Fibroblast of skin of right biceps (primary cell): ENCODE measurements at regions not wholly inside any gene's neighbourhood (a gene's known extent, or its start where the extent isn't known, plus 50 kb on each side); places are given as distances from the start of the nearest gene placed in this dataset.
A peak's percentile ranks its signal among the peaks of the same experiment; 100 is the strongest.

ENCODE experiments used
- DNase-seq: peaks from one replicate; pipeline ENCODE4 v3.0.0-alpha.2; 2013

DNA sequence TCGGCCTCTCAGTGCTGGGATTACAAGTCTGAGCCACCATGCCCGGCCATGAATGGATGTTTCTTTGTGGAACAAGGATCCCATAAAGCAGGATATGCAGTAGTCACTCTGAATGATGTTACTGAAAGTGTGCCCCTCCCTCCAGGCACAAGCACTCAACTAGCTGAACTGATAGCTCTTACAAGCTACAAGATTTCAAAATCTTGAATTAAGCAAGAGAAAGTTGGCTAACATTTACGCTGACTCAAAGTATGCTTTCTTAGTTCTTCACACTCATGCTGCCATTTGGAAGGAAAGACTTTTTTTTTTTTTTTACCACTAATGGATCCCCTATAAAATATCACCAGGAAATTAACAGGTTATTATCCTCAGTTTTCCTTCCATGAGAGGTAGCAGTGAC lies 549.0 kb upstream of the PKDCC start:
- no peak for DNase-seq

GRCh38 chr2:41500895-41501294 lies 546.9 kb upstream of the PKDCC start:
- DNase-seq = no peak

- DNase-seq = no peak
Observed at GRCh38 chr2:41502752-41503151, 545.1 kb upstream of the PKDCC start.

- no peak for DNase-seq
Observed at GRCh38 chr2:41504532-41504931, 543.3 kb upstream of the PKDCC start.

GRCh38 chr2:41510108-41510507 lies 537.7 kb upstream of the PKDCC start:
- DNase-seq = no peak

GRCh38 chr2:41521211-41521610 lies 526.6 kb upstream of the PKDCC start:
- no peak for DNase-seq

GRCh38 chr2:41527525-41528323 lies 520.1 kb upstream of the PKDCC start:
- DNase-seq = no peak

GRCh38 chr2:41535575-41535974 lies 512.2 kb upstream of the PKDCC start:
- no peak for DNase-seq

- DNase-seq = no peak
Observed at GRCh38 chr2:41540272-41540998, 507.4 kb upstream of the PKDCC start.

- no peak for DNase-seq
Observed at GRCh38 chr2:41543726-41544125, 504.1 kb upstream of the PKDCC start.

- DNase-seq = no peak
Observed at GRCh38 chr2:41544709-41545108, 503.1 kb upstream of the PKDCC start.

DNA sequence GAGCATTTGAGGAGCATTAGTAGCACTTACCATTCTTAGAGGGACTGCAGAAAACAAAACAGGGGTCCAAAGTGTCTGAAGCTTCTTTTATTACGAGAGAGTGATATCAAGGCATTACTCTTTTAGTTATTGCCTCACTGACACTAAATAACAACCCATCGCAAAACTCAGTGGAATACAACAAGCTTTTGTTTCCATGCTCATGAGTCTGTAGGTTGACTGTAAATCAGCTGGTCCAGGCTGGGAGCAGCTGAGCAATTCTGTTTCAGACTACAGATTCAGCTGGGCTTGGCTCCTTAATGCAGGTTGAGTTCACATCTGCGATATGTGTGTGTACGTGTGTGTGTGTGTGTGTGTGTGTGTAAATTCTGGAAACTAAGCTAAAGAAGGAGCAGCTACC lies 501.8 kb upstream of the PKDCC start:
- DNase-seq = no peak

GRCh38 chr2:41568648-41569047 lies 479.2 kb upstream of the PKDCC start:
- DNase-seq = no peak

- no peak for DNase-seq
Observed at GRCh38 chr2:41572154-41572553, 475.7 kb upstream of the PKDCC start.

GRCh38 chr2:41576423-41576822 lies 471.4 kb upstream of the PKDCC start:
- DNase-seq = no peak

GRCh38 chr2:41579806-41580205 lies 468.0 kb upstream of the PKDCC start:
- DNase-seq = peak; percentile 33

- no peak for DNase-seq
Observed at GRCh38 chr2:41580806-41581205, 467.0 kb upstream of the PKDCC start.

DNA sequence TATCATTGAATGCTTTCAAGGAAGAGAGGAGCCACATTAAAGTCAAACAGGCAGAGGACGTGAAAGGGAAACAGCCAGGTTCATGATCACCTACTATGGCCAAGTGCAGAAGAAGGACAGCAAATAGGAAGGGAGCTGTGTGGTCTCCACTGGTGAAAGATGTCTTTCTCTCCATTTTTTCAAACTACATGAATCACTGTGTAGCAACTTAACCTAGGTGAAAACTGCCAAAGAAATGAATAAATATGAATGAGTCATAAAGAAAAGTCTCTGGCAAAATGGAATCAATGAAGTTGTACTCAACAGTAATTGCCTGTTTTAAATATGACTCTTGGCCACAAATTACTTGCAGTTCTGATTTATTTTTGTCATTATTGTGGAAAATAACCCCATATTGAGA lies 452.6 kb upstream of the PKDCC start:
- peak; percentile 53 for DNase-seq

DNA sequence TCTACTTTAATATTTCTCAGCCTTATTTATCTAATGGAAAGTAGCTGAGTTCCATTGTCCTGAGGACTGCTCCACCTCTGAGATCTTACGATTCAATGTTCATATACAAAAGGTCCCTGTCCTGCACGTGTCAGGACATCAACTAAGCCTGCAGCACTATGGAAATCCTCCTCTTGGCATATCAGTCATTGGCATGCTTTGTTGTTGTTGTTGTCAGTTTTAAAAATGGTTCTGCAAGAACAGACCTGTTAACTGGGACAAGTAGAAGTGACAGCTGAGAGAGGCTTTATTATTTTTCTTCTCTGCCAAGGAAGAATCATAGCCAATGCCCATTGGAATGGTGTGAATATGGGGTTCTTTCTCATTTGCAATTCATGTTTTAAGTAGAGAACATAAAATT lies 450.1 kb upstream of the PKDCC start:
- DNase-seq = no peak

DNA sequence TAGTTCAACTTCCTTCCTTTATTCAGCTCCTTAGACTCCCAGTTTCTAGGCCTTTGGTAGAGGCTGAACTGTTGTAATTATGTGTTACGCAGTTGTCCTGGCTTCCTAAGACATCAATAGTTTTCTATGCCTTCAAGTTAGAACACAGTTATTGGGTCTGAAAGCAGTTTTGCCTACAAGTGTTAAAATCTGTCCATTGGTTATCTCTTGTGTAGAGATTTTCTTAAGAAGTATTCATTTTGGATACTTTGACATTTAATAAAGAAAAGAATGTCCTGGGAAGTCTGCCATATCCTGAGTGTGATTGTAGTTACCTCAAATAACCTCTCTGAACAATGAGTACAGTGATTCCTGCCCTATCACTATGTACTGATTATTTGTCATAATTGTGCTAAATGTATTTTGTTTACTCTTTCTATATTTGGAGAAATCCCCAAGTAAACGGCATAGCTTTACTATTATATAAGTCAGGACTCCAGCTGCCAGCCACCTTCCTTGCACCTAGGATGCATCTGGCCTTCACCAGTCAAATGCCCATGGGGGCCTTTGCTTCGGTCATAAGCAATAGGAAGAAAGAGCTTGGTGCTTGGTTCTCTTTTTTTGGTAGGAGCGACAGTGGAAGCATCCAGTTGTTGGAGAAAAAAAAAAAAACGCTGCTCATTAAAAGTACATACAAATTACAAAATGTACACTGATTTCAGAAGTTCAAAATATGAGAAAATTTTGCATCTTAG lies 449.5 kb upstream of the PKDCC start:
- DNase-seq = peak; percentile 45

DNA sequence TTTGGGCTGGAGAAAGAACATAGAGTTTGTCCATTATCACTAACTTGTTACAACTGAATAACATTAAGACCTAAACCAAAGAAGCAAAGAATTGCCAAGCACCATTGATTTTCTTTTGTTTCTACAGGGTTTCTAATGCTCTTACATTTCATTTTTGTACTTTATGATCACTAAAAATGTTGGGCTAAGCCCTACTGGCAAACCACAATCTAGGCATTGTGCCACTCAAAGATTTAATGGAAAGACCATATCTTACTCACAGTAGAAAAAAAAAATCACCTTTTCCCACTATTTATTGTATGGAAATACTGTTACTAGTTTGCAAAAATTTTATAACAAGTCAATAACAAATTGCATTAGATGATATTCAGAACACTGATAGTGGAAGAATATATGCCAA lies 447.4 kb upstream of the PKDCC start:
- DNase-seq = peak; percentile 34

DNA sequence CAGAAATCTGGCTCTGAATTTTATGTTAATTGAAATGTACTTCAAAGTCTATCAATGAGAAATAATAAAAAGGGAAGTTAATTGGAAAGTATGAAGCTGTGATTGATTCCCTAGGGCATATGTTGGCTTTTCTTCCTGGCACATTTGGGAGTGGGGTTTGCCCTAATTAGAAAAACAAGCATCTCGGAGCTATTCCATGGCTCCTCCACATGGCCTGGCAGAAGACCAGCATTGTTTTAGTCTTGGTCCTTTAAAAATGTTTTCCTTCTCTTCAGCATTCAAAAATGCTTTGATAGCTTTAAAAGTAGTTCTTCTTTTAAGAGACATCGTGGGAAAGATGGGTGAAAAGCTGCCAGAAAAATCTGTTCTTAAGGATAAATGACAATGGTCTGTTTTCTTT lies 445.5 kb upstream of the PKDCC start:
- DNase-seq = no peak

DNA sequence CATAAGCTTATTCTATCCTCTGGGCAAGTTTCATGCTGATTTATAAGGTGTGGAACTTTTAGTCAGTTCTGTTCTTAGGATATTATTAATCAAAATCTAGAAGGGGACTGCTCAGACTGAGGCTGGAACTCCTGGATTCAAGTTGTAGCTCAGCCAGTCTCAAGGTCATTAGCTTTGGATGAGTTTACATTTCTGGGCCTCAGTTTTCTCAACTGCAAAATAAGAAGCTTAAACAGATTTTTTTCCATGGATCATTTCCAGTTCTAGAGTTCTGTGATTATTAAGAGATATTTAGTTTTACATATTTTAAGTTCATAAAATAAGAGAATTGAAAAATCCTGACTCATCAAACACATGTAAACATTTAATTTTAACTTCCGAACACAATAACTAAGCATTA lies 442.5 kb upstream of the PKDCC start:
- DNase-seq = no peak

DNA sequence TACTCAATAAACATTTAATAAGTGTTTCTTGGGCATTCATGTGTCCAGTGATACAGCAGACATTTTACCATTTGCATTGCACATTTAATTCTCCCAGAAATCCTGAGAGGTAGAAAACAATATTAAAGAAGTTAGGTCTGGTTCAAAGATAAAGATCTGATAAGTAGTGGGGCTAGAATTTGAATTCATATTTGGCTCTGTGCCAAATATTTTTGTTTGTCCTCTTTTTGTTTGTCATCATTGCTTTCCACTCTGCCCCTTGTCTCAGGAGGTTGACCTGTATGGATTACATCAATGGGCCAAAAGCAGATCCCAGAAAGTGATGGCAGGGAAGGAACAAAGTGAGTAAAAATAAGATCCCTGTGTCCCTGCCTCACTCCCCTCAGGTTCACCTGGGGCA lies 441.9 kb upstream of the PKDCC start:
- DNase-seq = no peak
